Bone marrow (tissue), 2 donors: ENCODE measurements at regions not wholly inside any gene's neighbourhood (a gene's known extent, or its start where the extent isn't known, plus 50 kb on each side); places are given as distances from the start of the nearest gene placed in this dataset.

ENCODE experiments used
- DNase-seq, 2 donors: peaks; one replicate each; lab custom pipeline; 2025; lab: John Stamatoyannopoulos, UW

- DNase-seq: no peak
These were observed 634.0 kb downstream of the IRX1 start for GRCh38 chr5:4229414-4230292.

DNA sequence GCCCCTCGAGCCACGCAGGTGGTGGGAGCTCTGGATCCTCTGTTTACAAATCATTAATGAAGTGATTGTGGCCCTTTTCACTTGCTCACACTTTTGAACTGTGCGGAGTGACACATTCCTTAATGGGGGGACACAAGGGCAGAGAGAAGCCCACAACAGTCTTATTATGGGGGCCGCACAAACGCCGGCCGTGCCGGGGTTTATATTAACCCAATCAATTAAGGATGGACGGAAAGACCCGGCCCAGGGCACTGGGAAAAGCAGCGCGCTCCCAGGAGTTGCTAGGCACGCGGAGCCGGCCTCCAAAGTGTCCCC is 634.8 kb downstream of the IRX1 start:
- DNase-seq: no peak

GRCh38 chr5:4230786-4231641 is 635.4 kb downstream of the IRX1 start:
- no peak for DNase-seq

DNA sequence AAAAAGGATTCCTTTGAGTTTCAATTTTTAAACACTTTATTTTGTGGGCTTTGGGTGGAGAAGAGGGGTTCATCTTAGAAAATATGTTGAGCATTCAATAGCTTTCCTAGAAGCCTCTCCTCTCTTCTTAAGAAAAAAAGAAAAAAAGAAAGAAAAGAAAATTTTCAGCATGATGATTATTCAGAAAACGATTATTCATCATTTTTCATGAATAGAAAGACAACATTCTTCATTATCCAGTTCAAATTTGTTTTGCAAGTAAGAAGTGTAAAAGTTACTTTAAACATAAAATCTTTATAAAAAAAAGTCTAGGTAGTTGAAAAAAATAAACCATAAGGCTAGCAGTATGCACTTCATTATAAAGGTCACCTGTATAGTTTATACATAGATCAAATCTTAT is 636.5 kb downstream of the IRX1 start:
- DNase-seq: no peak

DNA sequence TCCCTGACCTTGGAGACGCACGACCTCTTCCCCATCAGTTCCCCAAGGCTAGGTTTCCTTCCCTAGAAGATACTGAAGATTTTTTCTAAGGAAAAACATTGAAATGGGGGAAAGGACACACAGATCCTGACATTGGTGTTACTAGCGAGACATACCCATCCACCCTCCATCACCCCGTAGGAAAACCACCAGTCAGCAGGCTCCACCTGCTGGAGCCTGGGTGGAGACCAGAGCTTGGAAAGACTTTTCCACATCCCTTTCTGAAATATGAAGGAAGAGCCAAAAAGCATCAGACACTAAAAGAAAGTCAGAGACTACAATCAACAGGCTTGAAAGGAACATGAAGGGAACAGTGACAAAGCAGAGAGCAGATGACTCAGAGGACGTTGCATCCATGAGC is 638.0 kb downstream of the IRX1 start:
- no peak for DNase-seq

DNA sequence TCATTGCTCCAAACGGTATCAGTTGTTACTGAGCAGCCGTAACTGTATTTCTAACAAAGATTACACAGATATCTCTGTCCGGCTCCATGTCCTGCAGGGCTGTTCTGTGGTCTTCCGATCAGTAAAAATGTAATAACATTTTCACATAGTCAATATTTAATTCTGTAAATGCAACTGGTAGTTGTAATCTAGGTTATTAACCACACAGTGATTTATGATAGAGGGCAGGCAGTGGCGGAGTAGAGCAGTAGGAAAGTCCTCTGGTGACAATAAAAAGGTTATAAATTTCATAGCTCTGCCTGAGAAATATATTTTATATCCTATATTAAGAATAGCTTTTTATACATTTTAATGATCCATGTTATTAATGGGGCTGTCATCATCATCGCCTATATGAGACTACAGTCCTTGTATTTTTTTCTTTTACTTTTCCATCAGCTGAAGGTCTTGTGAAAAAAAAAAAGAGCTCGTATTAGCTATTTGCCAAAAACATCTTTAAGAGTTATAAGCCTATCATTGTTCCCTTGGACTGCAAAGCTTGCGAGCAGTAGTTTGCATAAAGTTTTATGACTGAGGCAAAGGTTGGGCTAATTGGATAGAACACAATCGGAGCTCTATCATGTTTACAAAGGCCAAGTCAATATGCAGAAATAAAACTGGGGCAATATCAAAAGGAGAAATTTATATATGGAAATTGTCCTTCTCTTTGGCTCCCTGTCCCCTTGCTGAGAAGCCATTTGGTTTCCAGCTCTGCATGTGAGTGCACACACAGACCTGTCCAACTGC is 648.0 kb downstream of the IRX1 start:
- no peak for DNase-seq

DNA sequence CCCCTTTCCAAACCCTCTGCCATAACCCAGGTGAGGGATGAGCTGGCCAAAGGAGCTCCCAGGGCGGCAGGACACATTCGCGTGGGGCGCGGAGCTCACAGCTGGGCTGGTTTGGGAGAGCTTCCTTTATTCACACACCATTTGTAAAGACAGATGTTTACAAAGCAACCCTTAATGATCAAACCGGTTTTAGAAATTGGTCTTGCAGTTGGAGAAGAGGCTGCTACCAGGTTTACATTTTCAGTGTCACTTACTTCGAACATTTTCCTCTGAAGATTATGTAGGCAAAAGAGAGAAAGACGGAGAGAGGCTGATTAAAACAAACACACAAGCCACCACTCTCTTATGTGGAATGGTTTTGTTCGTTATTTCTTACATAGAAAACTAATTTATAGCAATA is 648.7 kb downstream of the IRX1 start:
- no peak for DNase-seq

GRCh38 chr5:4245076-4245475 is 649.4 kb downstream of the IRX1 start:
- no peak for DNase-seq

DNA sequence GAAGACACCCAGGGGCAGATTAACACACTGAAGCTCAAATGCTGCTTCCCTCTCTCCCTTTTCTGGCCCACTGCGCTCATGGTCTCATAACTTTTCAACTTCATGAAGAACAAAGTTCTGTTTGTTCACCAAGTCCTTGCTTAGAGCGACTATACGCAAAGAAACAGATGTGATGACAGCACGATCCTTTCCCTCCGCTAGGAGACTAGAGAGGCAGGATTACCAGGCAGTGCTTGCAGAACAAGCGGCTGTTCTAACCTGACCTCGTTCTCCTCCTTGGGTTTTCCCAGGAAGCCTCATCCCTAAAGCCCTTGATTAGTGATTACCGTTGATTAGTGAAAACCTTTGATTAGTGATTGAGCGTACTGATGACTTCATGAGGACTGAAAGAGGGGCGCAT is 649.9 kb downstream of the IRX1 start:
- DNase-seq: no peak

GRCh38 chr5:4246447-4246846 is 650.8 kb downstream of the IRX1 start:
- DNase-seq: no peak

- no peak for DNase-seq
These were observed 654.6 kb downstream of the IRX1 start for GRCh38 chr5:4250254-4250653.

DNA sequence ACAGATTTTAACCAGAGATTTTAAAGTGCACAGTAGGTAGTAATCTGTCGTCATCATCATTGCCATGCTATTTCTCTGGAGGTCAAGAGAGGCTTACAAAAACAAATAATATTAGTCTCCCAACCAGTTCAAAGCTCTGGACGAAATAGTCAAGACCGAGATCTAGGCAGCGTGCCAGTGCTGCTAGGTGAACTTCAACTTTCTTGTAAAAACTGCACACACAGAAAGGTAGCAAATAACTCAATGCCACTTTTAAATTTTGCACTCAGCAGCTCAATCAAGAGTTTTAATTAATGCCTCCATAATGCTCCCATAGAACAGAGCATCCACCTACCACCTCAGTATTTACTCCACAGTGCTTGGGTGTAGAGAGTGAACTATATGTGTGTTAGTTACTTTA is 656.8 kb downstream of the IRX1 start:
- DNase-seq: no peak

GRCh38 chr5:4254736-4255135 is 659.1 kb downstream of the IRX1 start:
- no peak for DNase-seq

DNA sequence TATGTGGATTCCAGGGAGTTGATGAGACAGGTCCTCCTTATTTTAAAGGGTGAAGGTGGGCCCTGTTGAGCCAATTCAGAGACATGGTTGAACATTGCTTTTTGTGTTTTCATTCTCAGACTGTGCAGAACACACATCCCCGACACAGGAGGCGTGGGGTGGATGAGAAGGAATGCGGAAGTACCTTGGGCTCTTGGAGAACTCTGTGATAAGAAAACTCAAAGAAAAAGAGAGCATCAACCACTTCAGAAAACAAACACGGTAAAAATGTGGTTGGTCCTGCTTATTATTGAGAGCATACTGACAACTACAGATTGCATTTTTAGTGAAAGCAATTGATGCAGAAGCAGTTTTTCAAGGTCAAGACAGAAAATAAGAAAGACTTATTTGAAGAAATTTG is 659.8 kb downstream of the IRX1 start:
- DNase-seq: no peak

GRCh38 chr5:4258170-4258569 is 662.5 kb downstream of the IRX1 start:
- no peak for DNase-seq

- DNase-seq: no peak
These were observed 675.6 kb downstream of the IRX1 start for GRCh38 chr5:4271193-4271592.

DNA sequence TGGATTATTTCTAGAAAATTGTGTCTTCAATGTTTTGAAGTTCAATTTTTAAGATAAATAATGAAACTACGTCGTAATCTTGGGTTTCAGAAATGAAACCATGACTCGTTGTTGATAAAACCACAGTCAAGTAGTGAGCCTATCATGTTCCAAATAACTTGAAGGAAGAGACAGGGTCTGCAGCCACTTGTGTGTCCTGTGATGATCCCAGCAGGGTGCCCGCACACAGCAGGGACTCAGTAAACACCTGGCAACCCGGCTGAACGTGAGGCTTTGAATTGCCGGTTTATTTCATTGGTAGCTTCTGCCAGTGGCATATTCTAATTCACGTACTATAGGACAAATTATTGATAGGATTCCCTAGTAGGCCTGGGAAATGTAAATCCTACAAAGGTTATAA is 679.6 kb downstream of the IRX1 start:
- no peak for DNase-seq

DNA sequence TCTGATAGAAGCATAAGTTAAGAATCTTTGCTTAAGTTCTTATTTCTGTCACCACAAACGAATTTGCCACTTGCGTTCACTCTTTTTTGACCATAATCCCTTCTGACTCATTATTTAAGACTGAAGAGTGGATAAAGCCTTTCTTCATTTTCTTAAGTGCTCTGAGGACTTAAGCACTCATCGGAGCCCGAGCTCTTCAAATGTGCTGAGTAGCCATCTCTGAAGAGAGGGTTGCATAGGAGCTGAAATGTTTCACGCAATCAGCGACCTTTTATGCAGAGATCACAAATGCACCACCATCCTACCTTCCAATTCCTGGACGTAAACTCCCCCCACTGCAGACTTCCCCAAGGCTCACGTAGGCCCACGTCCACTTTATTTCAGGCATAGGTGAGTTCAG is 699.2 kb downstream of the IRX1 start:
- no peak for DNase-seq

DNA sequence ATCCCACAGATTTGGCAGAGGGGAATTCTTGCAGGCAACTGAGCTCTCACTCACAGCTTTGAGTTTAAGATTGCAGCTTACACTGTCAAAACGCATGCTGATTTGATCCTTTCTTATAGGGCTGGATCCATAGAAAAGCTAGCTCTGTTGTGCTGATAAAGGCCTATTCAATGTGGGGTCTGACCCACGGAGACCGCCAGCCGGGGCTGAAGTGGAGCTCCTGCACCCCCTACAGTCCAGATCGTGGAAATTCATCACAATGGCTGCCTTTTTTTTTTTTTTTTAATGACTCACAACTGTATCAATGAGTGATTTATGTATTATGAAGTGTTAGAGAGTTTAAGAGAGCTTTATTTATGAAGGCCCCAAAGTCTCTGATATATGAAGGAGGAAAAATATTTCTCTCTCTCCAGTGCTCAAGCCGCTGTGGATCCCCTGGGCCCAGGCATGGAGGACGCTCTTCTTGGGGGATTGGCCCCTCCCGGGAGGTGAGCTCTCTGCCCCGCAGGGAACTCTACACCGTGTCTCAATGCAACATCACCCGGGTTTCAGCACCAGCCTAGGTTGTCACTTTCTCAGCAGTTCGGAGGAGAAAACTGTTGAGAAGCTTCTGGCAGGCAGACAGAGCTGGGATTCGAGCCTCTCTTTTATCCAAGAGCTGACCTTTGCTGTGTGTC is 700.2 kb downstream of the IRX1 start:
- peak in 1 of 2 donors; percentile 2 for DNase-seq

DNA sequence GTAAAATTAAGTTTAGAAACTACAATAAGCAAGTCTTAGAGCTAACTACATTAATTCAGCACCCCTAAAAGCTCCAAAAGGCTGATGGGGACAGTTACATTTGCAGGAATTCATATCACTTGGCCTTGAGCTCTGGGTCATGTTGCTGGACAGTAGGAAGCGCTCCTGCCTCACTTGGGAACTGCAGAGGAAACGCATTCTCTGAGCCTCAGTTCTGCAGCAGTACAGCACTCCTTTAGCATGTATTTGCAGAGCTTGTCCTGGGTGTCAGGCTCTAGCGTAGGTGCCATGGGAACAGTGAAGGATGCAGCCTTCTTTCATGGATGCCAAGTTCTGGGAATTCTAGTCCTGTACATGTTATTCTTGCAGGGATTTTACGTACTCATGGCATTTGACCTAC is 710.4 kb downstream of the IRX1 start:
- DNase-seq: no peak

DNA sequence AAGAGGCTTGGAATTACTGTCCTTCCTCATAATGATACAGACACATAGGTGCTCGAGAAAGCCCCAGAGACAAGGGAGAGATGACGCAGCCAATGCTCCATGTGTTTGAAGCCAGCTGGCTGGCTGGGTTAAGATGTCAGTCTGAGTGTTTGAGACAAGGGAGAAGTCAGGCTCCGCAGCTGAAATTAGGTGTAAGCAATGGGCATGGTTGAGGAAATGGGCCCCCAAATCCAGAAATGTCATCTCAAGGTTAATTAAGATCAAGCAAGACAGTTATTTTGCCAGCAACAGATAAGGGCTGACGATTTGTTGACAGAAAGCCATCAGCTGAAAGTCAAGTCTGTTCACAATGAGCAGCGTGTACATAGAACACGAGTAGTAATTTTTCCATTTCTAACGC is 713.4 kb downstream of the IRX1 start:
- DNase-seq: no peak

GRCh38 chr5:4313138-4313537 is 717.5 kb downstream of the IRX1 start:
- DNase-seq: no peak
